ENCODE measurements at regions not wholly inside any gene's neighbourhood (a gene's known extent, or its start where the extent isn't known, plus 50 kb on each side); places are given as distances from the start of the nearest gene placed in this dataset.
"Not testable (repeated sequence)": the region's sequence is repeated elsewhere in the genome, so short reads cannot be mapped to it uniquely, and the experiment has no call there.

DNA sequence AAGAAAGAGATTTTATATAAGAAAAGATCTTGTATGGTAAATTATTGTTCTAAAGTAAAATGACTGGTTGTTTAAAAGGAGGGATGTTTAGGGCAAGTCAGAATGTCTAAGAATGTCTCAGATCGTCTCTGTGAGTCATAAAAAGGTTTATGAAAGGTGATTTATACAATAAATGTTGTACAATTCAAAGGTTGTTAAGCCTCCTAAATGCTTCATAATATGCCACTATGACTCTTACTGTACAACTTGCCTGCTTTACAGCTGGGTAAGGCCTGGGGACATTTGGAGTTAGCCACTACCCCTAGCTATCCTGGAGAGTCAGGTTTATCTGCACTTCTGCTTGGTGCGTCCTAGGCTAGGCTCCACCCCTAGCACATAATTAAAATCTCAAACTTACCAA lies 927.4 kb downstream of the FSCB start:
- no peak for DNase-seq

DNA sequence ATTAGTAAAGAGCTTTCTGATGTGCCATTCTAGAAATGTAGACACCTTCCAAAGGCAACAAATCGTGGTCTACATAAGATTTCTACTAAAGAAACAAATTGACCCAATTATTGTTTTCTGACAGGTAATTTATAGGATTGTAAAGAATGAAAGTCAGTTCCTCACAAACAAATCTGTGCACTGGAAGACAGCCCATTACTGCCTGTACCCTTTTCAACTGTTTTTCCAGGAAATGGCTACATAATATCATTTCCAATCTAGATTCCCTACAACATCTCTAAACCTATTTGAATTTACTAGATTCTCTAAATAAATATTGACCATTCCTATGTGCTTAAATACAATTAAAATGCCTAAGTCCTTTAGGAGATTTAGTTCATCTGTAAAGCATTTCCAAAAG lies 939.1 kb downstream of the FSCB start:
- no peak for DNase-seq

DNA sequence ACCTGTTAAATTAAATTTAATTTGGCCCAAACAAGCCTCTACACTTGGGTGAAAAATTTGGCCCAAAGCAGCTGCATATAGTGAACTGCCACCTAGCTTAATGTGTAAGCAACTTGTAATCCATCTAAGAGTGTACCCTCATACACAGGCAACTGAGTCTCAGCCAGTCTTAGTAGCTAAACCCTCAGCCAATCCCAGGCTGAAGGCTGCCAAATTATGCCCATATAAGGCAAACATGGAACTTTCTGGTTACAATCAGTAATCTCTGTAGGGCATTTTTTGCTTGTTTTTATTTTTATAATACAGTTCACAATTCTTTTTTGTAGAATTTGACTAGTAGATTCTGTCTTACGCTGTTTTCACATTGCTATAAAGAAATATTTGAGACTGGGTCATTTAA lies 958.7 kb downstream of the FSCB start:
- DNase-seq, result no peak

DNA sequence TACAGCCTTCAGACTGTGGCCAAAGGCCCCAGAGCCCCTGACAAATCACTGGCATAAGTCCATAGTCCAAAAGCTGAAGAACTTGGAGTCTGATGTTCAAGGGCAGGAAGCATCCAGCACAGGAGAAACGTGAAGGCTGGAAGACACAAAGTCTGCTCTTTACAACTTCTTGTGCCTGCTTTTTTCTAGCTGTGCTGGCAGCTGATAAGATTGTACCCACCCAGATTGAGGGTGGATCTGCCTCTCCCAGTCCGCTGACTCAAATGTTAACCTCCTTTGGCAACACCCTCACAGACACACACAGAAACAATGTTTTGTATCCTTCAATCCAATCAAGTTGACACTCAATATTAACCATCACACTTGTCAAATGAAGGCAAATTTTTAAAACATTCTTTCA lies 959.5 kb downstream of the FSCB start:
- DNase-seq, result not testable (repeated sequence)

DNA sequence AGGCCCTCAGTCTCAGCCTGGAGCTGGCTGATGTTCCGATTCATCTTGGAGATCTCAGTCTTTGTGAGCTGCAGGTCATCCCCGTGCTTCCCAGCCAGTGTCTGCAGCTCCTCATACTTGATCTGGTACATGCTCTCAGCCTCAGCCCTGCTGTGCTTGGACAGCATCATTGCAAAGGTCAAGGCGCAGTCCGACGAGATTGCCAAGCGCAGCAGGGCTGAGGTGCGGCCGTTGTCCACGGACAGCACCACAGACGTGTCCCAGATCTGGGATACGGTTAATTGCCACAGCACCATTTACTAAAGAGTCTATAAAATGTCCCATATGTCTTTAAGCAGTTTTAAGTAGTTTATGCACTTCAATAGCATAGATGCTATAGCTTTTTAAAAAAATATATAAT lies 965.7 kb downstream of the FSCB start:
- no peak for DNase-seq

DNA sequence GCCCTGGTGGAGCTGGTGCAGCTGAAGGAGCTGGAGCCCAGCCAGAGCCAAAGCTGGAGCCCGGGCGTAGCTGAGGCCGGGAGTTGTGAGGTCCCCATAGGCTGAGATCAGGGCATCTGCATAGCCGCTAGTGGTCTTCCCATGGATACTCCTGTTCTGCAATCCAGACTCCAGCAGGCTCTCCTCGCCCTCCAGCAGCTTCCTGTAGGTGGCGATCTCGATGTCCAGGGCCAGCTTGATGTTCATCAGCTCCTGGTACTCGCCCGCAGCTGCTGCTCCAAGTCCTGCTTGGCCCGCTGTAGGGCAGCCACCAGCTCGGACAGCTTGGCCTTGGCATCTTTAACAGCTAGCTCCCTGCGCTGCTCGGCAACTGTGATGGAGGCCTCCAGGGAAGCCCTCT lies 966.1 kb downstream of the FSCB start:
- no peak for DNase-seq

DNA sequence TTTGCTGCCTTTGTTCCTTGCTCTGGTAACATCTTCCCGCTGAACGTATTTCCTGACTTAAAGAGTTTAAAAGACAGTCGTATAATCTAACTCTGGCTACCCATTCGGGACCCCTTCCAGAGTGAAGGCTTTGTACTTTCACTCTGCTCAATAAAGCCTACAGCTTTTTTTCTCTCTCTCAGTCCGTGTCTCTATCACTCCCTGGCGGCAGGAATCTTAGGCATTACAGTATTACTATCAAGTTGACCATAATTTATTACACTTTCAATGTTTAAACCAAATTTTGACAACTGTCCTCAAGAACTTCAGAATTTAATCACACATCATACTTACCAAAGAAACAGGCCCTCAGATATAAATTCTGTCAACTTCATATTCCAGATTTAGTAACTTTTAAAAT lies 967.9 kb downstream of the FSCB start:
- DNase-seq, result no peak

DNA sequence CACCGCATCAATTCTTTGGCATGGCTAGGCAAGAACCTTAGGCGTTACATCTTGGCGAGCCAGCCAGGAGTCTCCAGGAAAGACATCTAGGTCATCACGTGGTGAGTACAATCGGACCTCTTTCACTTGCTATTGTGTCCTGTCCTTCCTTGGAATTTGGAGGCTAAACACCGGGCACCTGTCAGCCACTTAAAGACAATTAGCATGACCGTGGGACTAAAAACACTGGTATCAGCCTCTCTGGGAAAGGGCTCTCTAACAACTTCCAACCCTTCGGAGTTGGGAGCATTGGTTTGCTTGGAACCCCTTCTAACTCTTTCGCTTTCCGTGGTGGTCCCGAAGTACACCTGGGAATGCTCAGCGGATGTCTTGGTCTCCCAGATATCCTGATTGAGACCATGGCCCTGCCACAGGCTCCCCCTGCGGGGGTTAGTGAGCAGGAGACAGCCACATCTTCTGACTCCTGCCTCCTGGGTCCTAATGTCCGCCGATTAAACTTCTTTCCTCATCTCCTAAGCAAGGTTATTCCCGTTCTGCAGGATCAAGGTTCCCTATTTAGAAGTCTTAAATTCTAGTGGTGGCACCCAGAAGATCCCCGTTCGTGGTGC lies 971.7 kb downstream of the FSCB start:
- no peak for DNase-seq

DNA sequence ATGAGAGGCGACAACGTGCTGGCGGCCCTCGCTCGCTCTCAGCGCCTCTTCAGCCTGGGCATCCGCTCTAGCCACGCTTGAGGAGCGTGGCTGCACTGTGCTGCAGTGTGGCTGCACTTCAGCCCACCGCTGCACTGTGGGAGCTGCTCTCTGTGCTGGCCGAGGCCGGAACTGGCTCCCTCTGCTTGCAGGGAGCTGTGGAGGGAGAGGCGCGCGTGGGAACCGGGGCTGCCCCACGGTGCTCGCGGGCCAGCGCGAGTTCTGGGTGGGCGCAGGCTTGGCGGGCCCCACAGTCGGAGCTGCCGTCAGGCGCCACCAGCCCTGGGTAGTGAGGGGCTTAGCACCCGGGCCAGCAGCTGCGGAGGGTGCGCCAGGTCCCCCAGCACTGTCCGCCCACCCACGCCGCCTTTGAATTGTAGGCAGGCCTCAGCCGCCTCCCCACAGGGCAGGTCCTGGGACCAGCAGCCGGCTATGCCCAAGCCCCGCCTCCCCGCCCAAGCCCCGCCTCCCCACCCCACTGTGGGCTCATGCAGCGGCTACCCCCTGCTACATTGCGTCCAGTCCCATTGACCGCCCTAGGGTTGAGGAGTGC lies 974.2 kb downstream of the FSCB start:
- no peak for DNase-seq

DNA sequence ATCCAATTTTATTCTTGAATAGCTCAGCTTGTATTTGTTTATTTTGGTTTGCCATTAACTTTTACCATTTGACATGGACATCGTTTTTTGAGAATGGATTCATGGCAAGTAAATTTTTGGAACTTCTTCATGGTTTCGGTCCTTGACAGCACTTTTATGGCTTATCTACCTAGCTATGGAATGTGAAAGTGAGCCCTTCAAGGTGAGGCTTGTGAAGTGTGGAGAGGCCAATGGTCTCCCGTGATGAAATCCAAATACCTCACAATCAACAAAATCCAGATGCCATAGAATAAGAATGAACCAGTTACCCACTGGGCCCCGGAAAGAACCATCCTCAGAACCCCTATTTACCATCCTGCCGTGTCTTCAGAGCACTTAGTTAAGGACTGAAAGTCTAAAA lies 978.8 kb downstream of the FSCB start:
- DNase-seq, result no peak

DNA sequence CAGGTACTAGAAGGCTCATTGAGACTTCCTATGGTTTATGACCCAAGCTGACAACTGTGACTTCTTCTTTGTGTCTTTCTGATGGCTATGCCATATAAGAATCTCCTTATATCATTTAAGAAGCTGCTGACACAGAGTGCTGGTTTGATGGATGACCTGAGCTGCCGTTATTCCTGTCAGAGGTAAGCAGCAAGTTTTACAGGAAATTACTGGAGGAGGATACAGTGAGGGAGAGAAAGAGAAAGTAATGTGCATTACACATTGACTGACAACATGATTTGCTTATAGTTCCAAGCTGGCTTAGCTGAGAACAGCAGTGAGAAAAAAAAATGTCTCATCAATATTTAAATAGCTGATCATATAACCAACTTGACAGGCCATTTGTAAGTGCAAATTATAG lies 981.4 kb downstream of the FSCB start:
- no peak for DNase-seq

DNA sequence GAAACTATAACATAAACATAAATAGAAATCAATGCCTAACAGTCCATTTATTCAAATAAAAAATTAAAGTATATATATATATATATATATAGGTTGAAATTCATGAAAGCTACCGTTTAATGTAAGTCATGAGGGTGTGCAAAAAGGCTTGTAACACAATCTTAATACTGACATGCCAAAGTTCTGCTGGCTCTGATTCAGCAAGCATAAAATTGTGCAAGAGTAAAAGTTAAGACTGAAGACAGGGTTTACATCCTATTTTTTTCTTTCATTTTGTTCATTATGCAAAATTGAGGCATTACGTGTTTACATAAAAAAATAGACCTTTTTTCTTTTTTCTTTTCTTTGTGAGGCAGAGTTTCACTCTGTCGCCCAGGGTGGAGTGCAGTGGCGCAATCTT lies 984.2 kb downstream of the FSCB start:
- no peak for DNase-seq

DNA sequence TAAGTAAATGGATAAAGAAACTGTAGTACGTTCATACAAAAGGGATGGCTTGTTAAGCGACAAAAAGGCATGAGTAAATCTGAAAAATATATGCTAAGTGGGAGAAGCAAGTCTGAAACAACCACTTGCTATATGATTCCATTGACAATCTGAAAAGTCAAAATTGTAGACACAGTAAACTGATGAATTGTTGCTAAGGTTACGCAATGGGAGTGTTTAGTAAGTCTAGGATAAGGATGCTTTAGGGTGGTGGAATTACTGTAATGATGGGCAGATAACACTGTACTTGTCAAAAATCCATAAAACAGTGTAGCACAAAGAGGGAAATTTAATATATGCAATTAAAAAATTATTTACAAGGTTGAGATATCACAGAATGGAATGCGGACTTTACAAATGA lies 984.9 kb downstream of the FSCB start:
- no peak for DNase-seq

DNA sequence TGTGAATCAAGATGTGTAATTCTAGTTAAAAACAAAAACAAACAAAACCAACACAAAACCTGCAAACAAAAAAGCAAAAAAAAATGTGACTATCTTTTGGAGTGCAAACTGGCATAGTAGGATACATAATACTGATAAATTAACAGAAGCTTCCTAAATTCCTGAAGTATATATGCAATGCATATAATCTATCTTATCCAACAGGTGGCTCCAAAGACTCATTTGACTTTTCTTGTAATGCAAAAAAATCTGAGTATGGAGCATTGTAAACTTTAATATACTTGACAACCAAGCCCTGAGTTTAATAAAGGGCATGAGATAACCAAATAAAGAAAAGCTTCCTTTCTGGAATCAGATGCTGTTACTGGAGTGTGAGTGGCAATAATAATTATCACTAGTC lies 1003.6 kb downstream of the FSCB start:
- no peak for DNase-seq

DNA sequence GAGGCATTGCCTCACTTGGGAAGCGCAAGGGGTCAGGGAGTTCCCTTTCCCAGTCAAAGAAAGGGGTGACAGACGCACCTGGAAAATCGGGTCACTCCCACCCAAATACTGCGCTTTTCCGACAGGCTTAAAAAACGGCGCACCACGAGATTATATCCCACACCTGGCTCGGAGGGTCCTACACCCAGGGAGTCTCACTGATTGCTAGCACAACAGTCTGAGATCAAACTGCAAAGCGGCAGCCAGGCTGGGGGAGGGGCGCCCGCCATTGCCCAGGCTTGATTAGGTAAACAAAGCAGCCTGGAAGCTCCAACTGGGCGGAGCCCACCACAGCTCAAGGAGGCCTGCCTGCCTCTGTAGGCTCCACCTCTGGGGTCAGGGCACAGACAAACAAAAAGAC lies 1014.7 kb downstream of the FSCB start:
- DNase-seq, result not testable (repeated sequence)

DNA sequence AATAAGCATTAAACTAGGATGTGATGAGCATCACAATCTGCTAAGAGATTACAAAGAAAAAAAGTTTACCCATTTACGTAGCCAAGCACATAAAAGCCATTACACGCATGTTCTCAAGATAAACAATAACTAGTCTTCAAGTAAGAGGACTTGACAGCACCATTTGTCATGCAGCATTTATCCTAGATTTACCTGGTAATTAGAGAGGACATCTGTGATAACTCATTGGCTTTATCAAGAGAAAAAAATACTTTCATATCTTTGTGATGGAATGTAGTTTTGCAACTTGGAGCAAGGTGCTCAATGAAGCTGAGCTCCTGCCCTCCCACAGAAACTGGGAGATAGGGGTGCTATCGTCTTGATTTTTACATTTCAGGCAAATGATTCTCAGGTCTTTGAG lies 1023.7 kb downstream of the FSCB start:
- no peak for DNase-seq

DNA sequence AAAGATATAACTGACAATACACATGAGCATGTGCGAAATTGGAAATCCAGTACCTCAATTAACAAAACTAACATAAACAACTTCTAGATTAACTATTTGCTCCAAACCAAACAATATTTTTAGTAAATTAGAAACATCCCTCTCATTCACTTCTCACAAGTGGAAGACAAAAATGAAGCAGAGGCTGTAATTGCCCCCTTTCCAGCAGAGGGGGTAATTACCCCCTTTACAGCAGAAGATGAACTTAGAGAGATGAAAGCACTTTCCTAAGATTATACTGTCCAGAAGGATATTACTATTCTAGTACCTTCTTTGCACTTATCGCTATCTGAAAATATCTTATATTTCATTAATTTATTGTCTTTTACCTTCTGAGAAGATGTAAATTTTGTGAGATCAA lies 1025.2 kb downstream of the FSCB start:
- DNase-seq, result no peak

DNA sequence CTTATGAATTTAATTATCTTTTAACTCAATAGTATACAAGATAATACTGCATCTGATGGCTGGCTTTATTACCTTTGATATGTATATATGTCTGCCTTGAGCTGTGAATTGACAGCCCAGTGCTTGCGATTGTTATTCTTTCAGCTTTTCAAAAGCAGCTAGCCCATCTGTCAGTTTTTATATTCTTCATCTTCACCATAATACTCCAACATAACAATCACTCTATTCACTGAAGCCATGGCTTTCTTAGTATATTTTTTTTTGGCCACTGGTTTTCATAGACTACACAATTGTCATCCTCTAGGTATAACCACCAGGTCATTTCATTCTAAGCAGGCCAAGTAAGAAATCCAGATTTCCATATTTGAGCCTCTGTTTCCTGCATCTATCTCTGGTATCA lies 1026.1 kb downstream of the FSCB start:
- no peak for DNase-seq

DNA sequence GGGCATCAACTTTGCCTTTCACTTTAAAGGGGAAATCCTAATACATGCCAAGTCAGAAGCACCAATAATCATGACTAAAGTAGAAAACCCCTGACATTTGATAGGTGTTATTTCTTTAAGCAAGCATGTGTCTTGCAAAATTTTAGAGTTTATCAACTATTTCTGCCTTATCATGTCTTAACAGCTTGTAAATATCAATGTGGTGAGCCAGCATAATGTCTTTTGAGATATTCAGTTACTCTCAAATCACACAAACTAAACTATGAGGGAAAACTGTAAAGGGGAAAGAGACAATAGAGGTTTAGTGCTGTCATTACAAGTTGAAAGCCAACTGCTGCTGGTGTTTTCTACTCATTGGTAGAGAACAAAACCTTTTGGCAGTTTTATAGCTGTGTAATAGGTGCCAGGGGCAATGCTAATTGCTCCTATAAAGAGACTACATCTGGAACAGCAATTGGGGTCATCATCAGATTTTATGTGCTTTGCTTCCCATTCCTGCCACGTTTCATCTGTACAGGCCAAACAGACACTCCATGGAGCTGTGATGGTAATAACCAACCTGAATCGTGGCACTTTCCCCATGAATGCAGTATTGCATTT lies 1027.4 kb downstream of the FSCB start:
- DNase-seq, result no peak

DNA sequence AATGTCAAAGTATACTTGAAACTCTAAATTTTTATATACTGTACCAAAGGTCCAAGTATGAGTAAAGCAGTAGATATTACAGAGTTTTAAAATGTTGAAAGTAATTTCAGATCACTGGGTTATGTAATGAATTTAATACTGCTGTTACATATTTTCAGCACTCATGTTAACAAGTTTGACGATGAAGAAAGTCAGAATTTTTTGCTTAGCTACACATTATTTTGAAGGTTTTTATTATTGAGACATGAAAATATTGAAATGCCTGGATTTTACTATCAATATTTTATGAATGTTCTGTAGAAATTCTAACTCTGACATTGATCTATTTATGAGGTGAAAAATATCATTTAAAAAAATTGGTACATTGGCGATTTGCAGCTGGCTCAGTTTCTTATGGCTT lies 1030.3 kb downstream of the FSCB start:
- DNase-seq, result no peak

DNA sequence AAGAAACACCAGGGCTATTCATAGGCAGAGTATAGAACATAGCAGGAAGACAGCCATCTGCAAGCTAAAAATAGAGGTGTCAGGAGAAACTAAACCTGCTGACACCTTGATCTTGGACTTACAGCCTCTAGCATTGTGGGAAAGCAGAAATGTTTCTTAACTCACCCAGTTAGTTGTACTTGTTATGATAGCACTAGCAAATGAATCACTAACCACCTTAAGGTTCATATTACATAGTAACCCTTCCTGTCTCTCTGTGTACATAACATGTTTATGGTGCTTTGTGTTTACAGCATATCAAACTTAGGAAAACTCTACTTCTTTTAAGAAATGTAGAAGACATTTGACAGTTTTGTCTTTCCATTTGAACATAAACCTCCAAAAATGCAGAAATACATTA lies 1031.3 kb downstream of the FSCB start:
- DNase-seq, result no peak

DNA sequence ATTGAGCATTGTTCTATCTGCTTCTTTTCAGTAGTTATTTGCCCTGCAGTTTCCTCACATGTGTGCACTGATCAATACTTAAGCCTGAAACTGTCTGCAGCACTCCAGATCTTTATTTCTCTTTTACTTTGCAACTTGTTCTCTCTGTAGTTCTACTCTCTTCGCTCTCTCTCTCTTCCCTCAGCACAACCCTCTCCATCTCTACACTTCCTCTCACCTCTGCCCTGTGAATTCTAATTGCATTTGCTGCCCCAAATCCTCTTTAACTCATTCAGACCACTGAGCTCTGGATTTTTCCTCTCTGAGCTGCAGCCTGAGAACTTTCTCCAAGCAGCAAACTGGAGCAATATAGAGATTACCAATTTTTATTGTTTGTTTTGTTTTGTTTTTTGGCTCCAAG lies 1035.5 kb downstream of the FSCB start:
- DNase-seq, result no peak

DNA sequence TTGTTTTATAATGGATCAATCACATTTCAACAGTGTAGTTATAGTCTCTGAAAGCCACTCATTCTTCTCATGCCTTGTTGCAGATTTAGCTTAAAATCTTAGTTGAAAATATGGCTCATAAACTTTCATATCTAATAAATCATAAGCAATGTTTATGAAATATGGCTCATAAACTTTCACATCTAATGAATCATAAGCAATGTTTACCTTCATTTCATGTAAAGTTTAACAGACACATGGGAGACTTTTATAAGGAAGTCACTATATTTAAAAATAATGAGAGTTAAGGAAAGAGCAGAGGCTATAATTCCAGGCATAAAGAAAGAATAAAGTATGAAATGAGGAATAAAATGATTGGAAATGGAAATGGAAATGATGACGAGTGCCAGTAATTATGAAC lies 1042.1 kb downstream of the FSCB start:
- no peak for DNase-seq

DNA sequence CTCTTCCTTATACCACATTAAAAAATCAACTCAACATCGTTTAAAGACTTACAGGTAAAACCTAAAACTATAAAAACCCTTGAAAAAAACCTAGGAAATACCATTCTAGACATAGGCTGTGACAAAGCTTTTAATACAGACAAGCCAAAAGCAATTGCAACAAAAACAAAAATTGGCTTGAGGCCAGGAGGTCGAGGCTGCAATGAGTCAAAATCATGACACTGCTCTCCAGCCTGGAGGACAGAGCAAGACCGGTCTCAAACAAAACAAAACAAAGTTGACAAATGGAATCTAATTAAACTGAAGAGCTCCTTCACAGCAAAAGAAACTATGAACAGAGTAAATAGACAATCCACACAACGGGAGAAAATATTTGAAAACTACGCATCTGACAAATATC lies 1057.8 kb downstream of the FSCB start:
- DNase-seq, result no peak

Measured in amygdala (tissue), 56 donors.